ENCODE measurements at regions not wholly inside any gene's neighbourhood (a gene's known extent, or its start where the extent isn't known, plus 50 kb on each side); places are given as distances from the start of the nearest gene placed in this dataset.
A peak's percentile ranks its signal among the peaks of the same experiment; 100 is the strongest.

DNA sequence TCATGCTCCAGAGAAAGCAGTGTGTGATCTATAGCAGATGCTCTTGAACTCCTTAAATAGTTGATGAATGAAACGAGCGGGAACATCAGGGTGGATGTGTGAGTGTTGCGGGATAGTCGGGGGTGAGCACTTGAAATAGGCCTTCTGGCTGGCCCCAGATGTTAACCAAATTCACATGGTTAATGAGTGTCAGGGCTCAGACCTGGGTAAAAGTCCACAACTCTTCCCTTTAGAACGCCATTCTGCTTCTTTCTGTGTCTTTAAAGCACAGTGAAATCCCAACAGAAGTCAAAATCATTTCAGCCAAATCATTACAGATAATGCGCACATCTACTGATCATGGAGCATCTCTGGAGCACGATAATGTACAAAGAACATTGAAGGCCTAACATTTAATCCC, 249.4 kb upstream of the BOD1L1 start:
- DNase-seq (ENCODE audit: low read depth), result no peak
- no peak overlapping the region for H3K4me3 ChIP-seq (ENCODE audit: control insufficient read depth, low read depth, low read length)
- TF ChIP-seq, protein P1, sequence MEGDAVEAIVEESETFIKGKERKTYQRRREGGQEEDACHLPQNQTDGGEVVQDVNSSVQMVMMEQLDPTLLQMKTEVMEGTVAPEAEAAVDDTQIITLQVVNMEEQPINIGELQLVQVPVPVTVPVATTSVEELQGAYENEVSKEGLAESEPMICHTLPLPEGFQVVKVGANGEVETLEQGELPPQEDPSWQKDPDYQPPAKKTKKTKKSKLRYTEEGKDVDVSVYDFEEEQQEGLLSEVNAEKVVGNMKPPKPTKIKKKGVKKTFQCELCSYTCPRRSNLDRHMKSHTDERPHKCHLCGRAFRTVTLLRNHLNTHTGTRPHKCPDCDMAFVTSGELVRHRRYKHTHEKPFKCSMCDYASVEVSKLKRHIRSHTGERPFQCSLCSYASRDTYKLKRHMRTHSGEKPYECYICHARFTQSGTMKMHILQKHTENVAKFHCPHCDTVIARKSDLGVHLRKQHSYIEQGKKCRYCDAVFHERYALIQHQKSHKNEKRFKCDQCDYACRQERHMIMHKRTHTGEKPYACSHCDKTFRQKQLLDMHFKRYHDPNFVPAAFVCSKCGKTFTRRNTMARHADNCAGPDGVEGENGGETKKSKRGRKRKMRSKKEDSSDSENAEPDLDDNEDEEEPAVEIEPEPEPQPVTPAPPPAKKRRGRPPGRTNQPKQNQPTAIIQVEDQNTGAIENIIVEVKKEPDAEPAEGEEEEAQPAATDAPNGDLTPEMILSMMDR (conservative IDR thresholded peaks at IDR 0.05; ENCODE audit: control insufficient read depth, insufficient read depth, low read depth, low read length), result no peak

DNA sequence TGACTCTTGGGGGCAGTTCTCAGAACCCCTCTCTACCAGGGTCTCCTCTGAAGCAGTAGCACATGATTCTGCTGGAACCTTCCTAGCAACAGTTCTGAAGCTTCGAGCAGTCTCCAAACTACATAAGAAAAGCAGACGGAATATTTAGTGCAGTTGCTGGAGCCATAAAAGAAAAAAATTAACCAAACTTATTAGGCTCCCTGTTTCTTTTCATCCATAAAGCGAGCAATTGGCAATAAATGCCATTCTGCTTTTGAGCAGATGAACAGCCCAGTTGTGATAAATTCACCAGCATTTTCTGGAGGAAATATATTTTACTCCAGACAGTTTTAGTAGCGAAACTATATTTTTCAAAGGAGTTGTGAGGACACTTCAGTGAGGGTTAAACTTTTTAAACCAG, 250.1 kb upstream of the BOD1L1 start:
- H3K4me3 ChIP-seq (ENCODE audit: control insufficient read depth, low read depth, low read length), result no peak overlapping the region
- no peak for DNase-seq (ENCODE audit: low read depth)
- TF ChIP-seq, protein P1 (conservative IDR thresholded peaks at IDR 0.05; ENCODE audit: control insufficient read depth, insufficient read depth, low read depth, low read length), result no peak

DNA sequence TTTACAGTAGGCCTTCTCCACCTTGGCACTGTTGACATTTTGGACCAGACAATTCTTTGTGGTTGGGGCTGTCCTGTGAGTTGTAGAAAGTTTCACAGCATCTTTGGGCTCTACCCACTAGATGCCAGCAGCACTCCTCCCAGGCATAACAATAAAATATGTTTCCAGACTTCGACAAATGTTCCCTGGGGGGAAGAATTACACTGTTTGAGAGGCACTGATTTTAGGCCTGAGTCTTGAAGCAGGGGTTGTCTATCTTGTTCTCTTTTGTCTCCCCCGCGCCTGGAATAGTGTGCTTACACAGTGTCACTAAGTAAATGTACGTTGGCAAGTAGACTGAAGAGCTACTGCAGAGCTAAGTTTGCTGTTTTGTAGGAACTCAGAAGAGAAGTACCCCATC, 254.4 kb upstream of the BOD1L1 start:
- TF ChIP-seq, protein P1 (conservative IDR thresholded peaks at IDR 0.05; ENCODE audit: control insufficient read depth, insufficient read depth, low read depth, low read length), result peak; percentile 3
- DNase-seq (ENCODE audit: low read depth), result no peak
- H3K4me3 ChIP-seq (ENCODE audit: control insufficient read depth, low read depth, low read length), result no peak overlapping the region

DNA sequence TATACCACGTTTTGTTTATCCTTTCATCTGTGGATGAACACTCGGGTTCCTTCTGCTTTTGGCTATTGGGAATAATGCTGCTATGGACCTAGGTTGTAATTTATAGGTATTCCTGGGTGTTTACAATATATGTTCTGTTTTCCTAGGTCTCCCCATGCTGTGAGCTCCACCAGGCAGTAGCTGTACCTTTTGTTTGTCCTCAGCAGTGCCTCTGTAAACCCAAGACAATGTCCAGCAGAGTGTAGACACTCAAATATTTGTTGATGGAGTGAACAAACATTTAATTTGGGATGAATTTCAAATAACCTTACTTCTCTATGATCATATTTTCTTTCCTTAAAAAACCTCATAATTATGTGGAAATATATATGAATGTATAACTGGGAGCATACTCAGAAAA, 259.5 kb upstream of the BOD1L1 start:
- TF ChIP-seq, protein P1 (conservative IDR thresholded peaks at IDR 0.05; ENCODE audit: control insufficient read depth, insufficient read depth, low read depth, low read length), result no peak
- DNase-seq (ENCODE audit: low read depth), result no peak
- no peak overlapping the region for H3K4me3 ChIP-seq (ENCODE audit: control insufficient read depth, low read depth, low read length)

DNA sequence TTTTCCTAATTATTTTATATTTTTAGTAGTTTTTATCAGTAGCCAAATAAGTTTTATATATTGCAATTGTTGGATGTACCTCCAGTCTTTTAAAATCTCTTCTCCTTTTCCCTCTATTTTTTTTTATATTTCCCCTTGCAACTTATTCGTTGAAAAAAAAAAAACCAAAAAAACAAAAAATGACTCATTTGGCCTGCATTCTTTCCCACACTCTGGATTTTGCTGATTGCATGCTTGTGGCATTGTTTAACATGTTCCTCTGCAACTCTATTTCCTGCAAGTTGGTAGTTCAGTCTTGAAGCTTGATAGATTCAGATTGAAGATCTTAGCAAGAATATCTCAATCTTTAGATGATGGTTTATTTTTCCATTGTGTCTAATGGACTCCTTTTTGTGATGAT, 260.6 kb upstream of the BOD1L1 start:
- TF ChIP-seq, protein P1 (conservative IDR thresholded peaks at IDR 0.05; ENCODE audit: control insufficient read depth, insufficient read depth, low read depth, low read length), result no peak
- peak; percentile 95 for DNase-seq (ENCODE audit: low read depth)
- H3K4me3 ChIP-seq (ENCODE audit: control insufficient read depth, low read depth, low read length), result no peak overlapping the region

DNA sequence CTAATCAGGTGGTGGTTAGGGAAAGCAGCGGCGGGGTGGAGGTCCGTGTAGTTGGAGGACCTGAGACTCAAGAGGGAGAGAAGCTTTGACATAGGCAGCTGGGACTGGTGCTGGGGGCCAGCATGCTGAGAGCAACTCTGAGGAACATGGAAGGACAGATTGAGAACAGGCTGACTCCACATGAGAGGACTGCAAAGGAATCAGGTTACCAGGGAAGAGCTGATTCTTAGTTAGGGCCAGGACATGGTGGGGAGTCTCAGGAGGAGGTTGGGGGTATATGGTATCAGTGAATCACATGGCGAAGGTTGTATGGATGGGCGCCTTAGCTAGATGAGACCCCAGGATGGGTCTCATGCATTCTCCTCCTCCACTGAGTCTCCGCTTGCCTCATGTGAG, 264.0 kb upstream of the BOD1L1 start:
- H3K4me3 ChIP-seq (ENCODE audit: control insufficient read depth, low read depth, low read length), result no peak overlapping the region
- DNase-seq (ENCODE audit: low read depth), result peak; percentile 76
- TF ChIP-seq, protein P1 (conservative IDR thresholded peaks at IDR 0.05; ENCODE audit: control insufficient read depth, insufficient read depth, low read depth, low read length), result no peak

DNA sequence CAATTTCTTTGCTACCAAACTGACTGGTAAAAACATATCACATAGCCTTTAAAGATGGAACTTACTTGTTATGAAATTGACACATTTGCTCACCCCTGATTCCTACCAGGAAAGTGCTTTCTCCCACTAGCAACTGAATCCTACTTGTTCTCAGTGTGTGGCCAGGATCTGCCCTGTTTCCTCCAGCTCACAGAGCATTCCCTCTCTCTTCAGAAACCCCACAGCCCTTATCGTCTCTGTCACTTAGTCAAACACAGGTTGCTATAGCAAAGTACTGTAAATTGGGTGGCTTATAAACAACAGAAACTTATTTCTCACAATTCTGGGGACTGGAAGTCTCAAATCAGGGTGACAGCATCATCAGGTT, 265.2 kb upstream of the BOD1L1 start:
- no peak for DNase-seq (ENCODE audit: low read depth)
- TF ChIP-seq, protein P1 (conservative IDR thresholded peaks at IDR 0.05; ENCODE audit: control insufficient read depth, insufficient read depth, low read depth, low read length), result no peak
- H3K4me3 ChIP-seq (ENCODE audit: control insufficient read depth, low read depth, low read length), result no peak overlapping the region

Measured in fibroblast of mammary gland (primary cell).